ENCODE measurements at regions not wholly inside any gene's neighbourhood (a gene's known extent, or its start where the extent isn't known, plus 50 kb on each side); places are given as distances from the start of the nearest gene placed in this dataset.

- DNase-seq (ENCODE audit: low read depth) = no peak
- H3K4me3 ChIP-seq (ENCODE audit: low read depth, low read length) = no peak overlapping the region
- no peak for TF ChIP-seq CTCF (IDR thresholded peaks at IDR 0.05; ENCODE audit: low read depth, low read length, missing control alignments)
- in situ Hi-C loops (cut with HindIII; ENCODE audit: low sequenced_read_pairs) = loop anchor here (25.0 kb wide), 1 partner anchor 1294 kb away; the partner anchor contains the start of genes POLR1H and PPP1R11
Observed at GRCh38 chr6:28768187-28768913, 155.4 kb downstream of the TRIM27 start.

GRCh38 chr6:28769626-28770402, 154.0 kb downstream of the TRIM27 start:
- DNase-seq (ENCODE audit: low read depth) = no peak
- TF ChIP-seq CTCF (IDR thresholded peaks at IDR 0.05; ENCODE audit: low read depth, low read length, missing control alignments) = no peak
- in situ Hi-C loops (cut with HindIII; ENCODE audit: low sequenced_read_pairs) = loop anchor here (25.0 kb wide), 1 partner anchor 1292 kb away; the partner anchor contains the start of genes POLR1H and PPP1R11
- H3K4me3 ChIP-seq (ENCODE audit: low read depth, low read length) = no peak overlapping the region

GRCh38 chr6:28770732-28771131, 153.1 kb downstream of the TRIM27 start:
- in situ Hi-C loops (cut with HindIII; ENCODE audit: low sequenced_read_pairs) = loop anchor here (25.0 kb wide), 1 partner anchor 1292 kb away; the partner anchor contains the start of genes POLR1H and PPP1R11
- H3K4me3 ChIP-seq (ENCODE audit: low read depth, low read length) = no peak overlapping the region
- no peak for TF ChIP-seq CTCF (IDR thresholded peaks at IDR 0.05; ENCODE audit: low read depth, low read length, missing control alignments)
- no peak for DNase-seq (ENCODE audit: low read depth)

- no peak for DNase-seq (ENCODE audit: low read depth)
- in situ Hi-C loops (cut with HindIII; ENCODE audit: low sequenced_read_pairs) = loop anchor here (25.0 kb wide), 1 partner anchor 1291 kb away; the partner anchor contains the start of genes POLR1H and PPP1R11
- TF ChIP-seq CTCF (IDR thresholded peaks at IDR 0.05; ENCODE audit: low read depth, low read length, missing control alignments) = no peak
- H3K4me3 ChIP-seq (ENCODE audit: low read depth, low read length) = no peak overlapping the region
Observed at GRCh38 chr6:28771401-28772267, 152.2 kb downstream of the TRIM27 start.

- in situ Hi-C loops (cut with HindIII; ENCODE audit: low sequenced_read_pairs) = loop anchor here (25.0 kb wide), 1 partner anchor 1290 kb away; the partner anchor contains the start of genes POLR1H and PPP1R11
- no peak for DNase-seq (ENCODE audit: low read depth)
- no peak for TF ChIP-seq CTCF (IDR thresholded peaks at IDR 0.05; ENCODE audit: low read depth, low read length, missing control alignments)
- H3K4me3 ChIP-seq (ENCODE audit: low read depth, low read length) = no peak overlapping the region
Observed at GRCh38 chr6:28772480-28773381, 151.1 kb downstream of the TRIM27 start.

Measured in astrocyte of the cerebellum (primary cell).